ENCODE measurements at regions not wholly inside any gene's neighbourhood (a gene's known extent, or its start where the extent isn't known, plus 50 kb on each side); places are given as distances from the start of the nearest gene placed in this dataset.

DNA sequence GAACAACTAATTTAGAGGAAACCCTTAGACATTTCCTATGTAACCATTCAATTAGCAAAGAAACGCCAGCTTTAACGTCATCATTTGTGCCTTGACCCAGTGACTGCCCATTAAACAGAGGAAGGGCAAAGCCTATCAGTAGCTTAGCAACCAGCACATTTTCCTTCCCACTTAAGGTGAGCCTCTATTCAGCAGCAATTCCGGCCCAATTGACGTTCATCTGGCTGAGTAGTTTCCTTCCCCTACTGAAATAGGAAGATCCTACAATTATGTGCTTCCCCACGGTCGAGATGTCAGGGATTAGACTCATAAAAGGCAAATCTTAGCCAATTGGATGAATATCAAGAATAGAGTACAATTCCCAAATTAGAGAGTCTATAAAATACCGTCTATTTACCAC lies 482.1 kb upstream of the ADAMTS5 start:
- DNase-seq: no peak

DNA sequence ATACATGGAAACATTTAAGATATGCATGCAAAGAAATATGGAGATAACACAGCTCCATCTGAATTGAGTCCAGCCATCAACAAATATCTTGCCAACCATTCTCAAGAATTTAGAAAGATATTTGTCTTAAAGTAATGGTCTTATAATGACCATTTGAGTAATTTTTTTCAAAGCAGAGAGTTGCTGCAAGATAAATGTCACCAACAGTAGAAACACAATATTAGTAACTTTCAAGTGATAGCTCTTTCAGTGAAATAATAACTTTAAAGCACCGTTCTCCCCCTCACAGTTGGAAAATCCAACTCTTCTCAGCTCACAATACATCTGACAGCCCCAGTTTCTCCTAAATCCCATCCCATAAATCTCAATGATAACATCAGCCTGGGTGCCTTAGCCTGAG lies 481.0 kb upstream of the ADAMTS5 start:
- DNase-seq: no peak

DNA sequence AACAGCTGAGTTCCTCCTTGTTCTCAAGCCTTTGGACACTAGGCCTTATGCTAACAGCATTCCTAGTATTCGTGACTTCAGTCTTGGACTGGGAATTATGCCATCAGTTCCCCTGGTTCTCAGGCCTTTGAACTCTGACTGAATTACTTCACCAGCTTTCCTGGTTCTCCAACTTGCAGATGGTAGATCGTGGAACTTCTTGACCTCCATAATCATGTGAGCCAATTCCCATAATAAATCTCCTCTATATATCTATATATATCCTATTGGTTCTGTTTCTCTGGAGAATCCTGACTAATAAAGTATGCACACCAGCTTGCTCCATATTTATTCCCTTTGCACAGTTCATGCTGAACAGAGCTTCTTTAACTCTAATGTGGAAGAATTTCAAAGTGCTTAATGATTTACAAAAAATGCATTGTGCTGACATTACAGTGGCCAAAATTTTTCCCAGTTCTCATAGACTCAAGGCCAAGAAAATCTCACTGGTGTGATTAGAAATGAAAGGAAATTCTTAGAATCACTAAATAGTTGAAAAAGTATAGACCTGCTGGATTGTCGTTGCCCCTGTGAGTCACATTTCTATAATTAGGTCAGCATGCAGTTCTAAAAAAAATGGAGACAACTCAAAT lies 462.9 kb upstream of the ADAMTS5 start:
- no peak for DNase-seq

DNA sequence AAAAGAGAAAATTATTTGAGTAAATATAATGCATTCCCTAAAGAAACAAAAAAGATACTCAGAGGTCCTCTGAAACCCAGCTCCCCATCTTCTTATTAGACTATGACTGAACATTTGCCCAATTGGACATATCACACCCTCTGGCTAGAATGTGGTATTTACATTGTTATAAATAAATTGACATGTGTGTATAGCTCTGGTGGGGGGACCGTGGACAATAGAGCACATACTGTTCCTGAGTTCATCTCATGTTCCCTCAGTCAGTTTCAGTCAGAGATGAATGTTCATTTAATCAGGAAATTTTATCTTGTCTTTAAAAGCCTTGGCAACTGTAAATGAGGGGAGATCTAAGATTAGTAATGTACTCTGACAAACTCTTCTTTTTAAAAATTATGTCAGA lies 459.3 kb upstream of the ADAMTS5 start:
- DNase-seq: no peak

DNA sequence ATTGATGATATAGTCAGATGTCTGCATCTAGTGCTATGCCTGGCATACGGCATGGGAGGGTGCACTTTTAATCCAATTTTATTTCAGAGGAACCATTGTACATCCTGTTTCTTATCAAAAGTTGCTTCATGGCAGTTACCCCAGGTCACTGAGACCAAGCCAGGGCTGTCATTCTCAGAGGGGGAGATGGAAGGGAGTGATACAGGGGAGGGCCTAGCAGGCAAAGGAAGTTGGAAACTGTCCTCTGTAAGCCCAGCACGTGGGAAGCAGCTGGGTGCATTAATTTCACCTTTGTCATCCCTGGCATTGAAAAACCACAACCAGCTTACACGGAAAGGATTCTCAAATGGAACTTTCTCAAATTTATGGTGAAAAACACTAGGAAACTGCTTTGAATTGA lies 458.7 kb upstream of the ADAMTS5 start:
- DNase-seq: no peak

DNA sequence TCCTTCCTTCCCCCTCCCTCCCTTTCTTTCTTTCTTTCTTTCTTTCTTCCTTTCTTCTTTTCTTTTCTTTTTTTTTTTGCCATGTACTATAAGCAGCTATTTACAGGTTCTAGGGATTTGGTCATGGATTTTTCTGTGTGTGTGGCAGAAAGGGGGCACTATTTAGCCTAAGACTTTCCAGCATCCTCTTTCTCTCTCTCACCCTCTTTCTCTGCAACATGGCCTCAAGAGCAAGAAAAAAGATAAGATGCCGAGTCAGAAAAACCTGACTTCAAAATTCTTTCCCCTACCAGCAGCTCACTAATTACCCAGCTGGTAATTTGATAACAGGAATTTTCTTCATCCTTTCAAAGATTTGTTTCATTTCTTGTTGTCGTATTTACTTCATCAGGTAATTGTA lies 458.3 kb upstream of the ADAMTS5 start:
- DNase-seq: no peak

DNA sequence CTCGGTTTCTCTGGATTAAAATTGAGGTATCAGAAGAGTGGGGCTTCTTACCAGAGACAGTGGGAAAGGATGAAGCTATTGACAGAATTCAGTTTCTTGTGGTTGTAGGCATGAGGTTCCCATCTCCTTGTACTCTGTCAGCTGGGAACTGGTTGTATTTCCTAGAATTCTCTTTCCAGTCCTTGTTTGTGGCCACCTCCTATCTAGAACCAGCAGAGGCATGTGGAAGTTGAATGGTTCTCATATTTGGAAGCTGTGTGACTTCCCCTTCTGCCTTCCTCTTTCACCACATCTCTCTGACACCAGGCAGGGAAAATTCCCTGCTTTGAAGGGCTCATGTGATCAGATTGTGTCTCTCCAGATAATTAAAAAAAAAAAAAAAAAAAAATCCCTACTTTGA lies 457.7 kb upstream of the ADAMTS5 start:
- no peak for DNase-seq

DNA sequence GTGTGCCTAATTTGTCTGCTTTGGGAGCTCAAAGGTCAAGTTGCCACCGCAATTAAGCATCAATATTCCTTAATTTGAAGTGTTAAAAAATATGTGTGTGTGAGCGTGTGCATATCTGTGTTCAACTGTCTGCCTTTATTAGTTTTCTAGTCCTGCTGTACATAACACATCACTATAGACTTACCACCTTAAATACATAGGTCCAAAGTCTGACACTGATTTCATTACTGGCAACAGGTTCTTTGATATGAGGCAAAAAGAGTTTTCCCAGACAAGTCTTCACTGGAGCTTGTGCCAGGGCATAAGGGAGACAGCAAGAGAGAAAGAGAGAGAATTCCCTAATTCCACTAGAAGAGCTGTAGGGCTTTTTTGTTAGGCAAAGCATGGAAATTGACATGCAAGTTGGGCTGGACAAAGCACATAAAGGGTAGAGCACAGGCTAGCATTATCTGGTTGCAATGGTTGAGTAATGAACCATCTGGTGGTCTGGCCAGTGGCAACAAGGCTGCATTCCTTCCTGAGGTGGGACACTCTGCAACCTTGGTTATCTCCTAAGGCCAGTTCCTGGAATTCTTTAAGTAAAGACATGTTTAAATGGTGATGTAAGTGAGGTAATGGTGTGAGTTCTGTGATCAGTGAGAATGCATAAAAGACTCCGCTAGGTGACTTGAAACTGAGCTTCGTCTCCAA lies 457.2 kb upstream of the ADAMTS5 start:
- DNase-seq: no peak

DNA sequence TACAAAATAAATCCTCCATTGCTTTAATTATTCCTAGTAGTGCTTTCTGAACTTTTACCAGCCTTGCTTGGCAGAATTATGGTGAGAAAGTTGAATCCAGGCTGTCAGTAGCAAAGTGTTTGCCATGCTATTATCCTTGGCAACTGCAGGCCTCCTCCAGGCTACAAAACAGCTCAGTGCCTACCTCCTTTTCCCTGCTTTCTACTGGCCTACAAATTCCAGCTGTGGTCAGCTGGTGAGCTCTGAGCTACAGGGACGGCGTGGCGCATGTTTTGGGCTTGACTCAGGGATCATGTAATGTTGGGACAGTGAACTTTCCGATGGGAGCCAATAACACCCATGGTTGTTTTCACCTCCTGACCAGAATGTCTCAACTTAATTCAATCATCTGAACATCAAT lies 456.1 kb upstream of the ADAMTS5 start:
- DNase-seq: no peak

DNA sequence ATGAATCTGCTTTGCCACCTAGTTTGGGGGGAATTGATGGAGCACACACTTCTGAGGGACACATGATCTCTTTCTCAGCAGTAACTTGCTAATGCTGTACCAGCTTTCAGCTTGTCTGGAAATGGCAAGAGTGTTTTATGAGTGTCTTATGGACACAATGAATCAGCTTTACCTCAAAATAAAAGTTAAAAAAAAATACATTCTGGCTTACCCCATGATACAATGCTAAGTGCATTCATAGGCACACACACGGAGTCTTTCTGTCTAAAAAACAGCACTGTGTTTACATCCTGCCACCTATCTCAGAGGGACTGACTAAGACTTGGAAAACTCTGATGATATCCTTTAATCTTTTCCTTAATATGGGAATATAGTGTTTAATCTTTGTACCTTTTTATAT lies 455.5 kb upstream of the ADAMTS5 start:
- DNase-seq: no peak

DNA sequence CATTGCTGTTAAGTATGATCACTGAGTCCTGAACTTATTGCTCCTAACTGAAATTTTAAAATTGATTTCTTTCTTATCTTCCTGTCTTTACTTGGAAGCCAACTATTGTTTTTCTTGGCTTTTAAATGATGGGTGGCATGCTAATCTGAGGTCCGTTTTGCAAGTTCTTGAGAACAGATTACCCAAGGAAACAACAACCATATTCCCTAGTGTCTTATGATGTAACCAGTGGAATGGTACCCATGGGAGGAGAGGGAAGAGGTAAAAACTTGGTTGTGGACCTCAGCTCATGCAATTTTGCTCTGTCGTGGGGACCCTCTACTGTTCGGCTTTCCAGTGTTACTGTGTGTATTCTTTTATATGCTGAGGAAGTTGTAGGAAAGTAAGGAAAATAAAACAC lies 454.8 kb upstream of the ADAMTS5 start:
- no peak for DNase-seq

DNA sequence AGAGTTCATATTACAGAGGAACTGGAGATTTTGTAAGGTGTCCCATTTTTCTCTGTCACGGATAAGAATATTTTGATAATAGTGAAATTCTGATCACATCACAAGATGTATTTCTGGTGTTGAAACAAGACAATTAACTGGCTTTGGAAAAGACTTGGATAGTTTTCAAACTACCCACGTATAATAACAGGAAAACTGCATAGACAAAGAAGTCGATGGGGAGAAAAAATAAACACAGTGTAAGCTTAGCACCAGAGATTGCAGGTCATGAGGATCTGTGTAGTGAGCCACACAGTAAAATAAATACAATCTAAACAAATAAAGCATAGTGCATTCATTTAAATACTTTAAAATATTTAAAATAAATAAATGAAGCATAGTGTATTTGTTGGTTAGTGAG lies 452.3 kb upstream of the ADAMTS5 start:
- no peak for DNase-seq

DNA sequence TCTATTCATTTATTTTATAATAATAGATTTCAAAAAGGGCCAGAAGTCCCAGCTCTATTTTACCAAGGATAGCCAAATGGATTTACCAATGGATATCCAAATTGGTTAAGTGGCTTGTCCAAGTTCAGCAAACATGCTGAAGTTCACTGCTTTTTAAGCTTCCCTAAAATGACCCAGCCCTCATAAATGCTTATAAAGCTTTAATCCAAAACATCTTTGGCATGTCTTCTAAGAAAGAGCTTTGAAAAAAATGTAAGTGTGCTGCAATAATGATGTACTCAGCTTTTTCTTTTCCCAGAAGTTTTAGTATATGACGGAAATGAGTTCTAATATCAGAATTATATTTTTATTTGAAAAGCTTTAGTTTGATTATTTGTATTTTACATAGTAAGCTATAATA lies 451.5 kb upstream of the ADAMTS5 start:
- no peak for DNase-seq

DNA sequence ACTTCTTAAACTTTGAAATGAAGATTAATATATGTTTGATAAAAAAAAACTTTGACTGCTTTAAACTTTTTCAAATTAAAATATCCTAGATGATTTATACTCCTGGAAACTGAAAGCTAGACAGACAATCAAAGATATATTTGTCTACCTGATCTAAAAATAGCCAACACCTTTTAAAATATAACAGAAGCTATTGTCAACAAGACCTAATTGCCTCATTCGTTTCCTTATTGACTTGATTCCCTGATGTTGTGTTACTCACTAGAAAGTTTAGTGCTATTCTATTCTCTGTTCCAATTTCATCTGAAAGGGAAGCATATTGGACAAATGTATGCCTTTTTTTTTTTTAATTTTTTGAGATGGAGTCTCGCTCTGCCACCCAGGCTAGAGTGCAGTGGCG lies 445.6 kb upstream of the ADAMTS5 start:
- no peak for DNase-seq

DNA sequence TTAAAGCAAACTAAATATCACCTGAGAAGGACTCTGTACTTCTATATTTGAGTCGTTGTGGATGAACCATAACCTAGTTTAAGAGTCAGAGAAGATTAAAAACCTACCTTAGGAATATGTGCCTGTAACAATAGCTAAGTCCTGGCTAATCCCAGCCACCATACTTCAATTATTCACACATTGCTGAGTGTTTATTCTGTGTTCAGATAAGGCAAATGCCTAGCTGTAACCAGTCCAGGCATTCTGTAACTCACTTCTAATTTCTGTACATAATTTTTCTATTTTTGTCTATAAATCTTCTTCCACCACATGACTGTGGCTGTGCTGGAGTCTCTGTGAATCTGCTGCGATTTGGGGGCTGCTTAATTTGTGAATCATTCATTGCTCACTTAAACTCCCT lies 441.9 kb upstream of the ADAMTS5 start:
- DNase-seq: no peak

DNA sequence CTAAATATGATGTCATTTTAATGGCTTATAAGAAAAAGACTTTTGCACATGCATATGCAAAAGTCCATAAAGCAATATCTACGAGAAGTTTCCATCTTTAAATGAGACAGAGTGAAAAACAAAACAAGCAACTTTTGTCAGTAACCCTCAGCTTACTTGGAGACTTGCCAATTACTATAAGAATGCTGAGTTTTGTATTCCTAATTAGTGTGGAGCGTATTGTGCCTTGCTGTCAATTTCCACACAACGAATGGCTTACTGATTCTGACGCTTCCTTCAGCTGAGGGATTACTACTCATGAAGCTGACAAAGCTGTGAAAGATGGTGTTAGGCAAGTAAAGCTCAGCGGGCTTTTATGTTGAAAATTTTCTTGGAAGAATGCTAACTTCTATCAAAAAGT lies 440.4 kb upstream of the ADAMTS5 start:
- DNase-seq: no peak

DNA sequence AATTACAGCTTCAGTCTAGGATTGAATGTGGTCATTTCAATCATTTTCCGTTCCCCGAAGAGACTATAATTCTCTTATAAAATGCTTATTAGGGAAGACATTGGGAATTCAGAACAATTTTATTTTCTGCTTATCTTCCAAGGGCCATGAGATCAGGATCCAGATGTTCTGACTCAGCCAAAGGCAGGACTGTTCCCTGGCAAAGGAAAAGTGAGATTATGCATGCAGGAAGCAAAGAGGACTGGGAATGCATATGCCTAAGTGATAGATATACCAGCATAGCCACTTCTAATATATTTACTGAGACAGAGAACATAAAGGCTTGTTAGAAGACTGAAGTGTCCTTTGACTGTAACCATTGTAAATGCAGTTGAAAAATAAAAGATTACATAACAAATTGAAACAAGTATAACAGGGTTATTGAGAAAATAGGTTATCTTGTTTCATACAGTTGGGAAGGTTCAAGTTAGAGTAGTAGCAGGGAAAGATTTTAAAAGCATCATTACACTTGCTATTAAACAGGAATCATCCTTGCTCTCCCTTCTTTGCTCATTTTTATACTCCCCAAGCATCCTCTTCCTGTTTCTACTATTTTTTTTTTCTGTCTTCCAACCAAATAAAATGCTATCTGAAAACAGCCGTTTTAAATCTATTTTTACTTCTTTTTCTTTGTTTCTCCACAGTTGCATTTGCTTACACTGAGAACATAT lies 439.6 kb upstream of the ADAMTS5 start:
- no peak for DNase-seq

DNA sequence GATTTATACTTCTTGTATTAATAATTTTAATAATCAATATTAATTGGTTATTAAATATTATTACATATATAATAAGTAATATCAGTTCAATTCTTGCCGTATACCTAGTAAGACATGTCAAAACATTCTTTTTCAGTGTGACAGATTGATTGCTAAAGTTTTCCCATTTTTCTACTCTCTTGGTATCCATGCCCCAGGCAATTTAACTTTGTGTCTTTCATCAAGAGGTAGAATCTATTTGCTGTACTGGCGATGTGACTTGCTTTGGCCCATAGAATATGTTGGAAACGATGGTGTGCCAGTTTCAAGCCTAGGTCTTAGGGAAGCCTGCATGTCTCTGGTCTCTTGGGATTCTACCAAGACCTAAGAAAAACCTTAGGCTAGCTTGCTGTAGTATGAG lies 436.1 kb upstream of the ADAMTS5 start:
- no peak for DNase-seq

DNA sequence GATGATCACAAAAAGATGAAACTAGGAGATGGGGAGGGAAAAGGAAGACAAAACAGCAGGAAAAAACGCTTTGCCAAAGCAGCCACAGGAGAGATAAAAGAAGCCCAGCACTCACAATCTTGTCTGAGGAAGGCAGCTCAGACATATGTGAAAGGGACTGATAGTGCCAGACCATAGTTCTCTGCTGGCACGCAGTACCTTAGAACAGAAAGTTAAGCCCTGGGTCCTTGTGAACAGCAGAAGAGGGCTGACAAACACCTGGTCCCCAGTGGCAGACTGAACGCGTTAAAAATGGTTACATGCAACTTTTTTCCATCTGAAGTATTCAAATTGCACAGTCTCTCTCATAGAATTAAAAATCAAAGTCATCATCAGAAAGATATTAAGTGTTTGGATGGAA lies 433.2 kb upstream of the ADAMTS5 start:
- no peak for DNase-seq

DNA sequence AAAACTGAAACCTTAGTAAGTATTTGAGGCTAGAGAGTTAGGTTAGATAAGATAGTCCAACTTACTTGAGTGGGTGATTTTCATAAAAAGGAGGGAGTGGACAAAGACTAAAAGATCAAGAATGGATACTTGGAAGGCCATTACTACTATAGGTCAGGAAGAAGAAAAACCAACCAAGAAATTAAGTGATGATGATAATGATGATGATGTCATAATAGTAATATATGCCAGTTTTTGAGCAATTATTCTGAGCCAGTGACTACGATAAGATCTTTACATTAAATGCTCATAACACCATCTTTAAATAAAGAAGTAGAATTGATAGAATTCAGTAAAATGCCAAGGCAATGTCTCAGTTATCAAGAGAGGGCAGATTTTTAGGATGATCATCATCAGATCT lies 430.7 kb upstream of the ADAMTS5 start:
- DNase-seq: no peak

DNA sequence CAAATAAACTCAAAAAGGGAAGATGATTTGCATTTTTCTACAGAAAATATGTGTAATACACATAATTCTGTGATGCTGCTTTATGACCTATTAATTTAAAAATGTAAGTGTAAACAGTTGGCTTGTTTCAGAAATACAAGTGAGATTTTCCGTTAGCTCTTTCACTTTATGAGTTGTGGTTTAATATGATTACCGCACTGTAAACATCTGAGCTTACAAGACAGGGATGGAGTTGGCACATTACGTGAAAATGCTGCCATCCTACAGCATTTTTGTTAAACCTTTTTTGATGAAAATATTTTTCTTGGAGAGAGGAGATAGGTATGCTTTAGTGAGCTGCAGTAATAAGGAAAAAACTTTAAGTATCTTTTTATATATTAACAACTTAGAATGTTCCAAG lies 426.8 kb upstream of the ADAMTS5 start:
- no peak for DNase-seq

DNA sequence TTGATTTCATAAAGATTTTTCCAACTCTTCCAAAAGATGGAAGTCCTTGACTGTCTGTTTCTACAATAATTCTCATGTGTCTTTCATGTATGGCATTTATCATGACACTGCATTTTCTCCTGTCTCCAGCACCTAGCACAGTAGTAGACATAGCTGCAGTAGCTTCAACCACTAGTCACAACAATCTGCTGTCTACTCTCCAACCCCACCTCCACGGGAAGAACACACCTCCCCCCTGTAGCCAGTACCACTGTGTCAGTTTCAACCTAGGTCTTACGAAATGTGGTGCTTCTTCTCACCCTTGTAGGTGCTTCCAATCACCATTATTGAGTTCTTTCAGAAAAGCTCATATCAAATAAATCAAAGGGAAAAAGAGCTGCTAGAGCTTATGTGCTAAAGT lies 425.1 kb upstream of the ADAMTS5 start:
- no peak for DNase-seq

DNA sequence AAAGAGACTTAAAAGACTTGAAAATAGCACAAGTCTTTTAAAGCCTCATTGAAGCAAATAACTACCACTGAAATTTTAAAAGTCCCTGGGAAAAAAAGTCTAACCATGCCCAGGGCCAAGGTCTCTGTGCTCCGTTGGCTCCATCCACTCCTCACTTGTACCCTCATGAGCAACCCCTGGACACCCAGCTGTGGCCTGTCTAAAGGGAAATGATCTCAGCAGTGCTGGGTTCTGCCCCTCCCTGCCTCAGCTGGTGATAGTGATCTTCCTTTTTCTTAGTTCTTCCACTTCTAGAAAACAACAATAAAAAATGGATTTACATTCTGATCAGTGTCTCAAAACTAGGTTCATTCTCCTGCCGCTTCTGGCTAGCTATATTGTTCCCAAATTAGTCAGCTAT lies 423.5 kb upstream of the ADAMTS5 start:
- no peak for DNase-seq

DNA sequence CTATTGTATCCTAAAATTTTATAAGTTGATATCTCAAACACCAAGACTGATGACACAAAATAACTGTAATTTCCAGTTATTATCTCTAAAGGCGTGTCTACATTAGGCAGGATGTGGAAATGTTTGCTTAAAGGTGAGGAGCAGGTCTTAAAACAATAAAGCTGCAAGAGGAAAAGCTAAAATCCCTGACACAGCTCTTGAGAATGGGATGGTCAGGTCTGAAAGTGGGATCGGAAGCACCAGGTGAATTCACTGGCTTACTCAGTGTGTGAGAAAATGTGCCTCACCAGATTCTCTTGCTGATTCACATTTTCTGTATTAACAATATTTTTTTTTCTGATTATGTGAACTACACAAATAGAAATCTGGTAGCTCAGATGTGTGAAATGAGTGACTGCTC lies 421.9 kb upstream of the ADAMTS5 start:
- DNase-seq: no peak

DNA sequence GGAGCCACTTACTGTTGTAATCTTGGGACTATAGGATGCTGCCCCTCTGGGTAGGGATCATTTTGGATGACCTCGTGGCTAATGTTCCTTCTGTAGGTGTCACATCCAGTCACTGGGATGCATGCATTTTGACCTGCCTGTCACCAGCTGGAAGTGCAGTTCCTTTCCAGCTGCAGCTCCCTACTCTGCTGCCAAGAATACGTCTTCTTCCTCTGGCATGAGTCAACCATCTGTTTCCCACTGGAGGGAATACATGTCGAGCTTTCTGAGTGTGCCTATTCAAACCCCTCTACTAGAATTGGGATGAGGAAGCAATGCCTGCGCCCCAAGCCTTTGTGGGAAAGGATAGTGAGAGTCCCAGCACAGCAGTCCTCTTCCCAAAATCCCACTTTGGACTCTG lies 415.5 kb upstream of the ADAMTS5 start:
- DNase-seq: no peak

All from activated effector memory CD4-positive, alpha-beta T cell treated with anti-CD3 and anti-CD28 coated beads, Interleukin-2, amount 50 U/mL, for 16 hours (primary cell).